Anterior cingulate cortex (tissue), 58 donors: ENCODE measurements at regions not wholly inside any gene's neighbourhood (a gene's known extent, or its start where the extent isn't known, plus 50 kb on each side); places are given as distances from the start of the nearest gene placed in this dataset.

Source experiments
- DNase-seq, 58 donors: peaks; one replicate each; lab custom pipeline; 2025; lab: John Stamatoyannopoulos, UW

DNA sequence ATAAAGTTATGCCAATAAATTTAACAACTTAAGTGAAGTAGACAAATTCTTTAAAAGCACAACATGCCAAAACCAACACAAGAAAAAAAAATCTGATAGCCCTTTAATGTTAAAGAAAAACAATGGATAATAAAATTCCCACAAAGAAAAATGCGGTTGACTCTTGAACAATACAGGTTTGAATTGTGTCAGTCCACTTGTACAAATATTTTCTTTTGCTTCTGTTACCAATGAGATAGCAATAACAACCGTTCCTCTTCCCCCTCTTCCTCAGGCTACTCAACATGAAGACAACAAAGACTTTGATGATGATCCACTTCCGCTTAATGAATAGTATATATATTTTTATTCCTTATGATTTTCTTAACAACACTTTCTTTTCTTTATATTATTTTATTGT lies 283.9 kb upstream of the MAN1A1 start:
- no peak for DNase-seq

DNA sequence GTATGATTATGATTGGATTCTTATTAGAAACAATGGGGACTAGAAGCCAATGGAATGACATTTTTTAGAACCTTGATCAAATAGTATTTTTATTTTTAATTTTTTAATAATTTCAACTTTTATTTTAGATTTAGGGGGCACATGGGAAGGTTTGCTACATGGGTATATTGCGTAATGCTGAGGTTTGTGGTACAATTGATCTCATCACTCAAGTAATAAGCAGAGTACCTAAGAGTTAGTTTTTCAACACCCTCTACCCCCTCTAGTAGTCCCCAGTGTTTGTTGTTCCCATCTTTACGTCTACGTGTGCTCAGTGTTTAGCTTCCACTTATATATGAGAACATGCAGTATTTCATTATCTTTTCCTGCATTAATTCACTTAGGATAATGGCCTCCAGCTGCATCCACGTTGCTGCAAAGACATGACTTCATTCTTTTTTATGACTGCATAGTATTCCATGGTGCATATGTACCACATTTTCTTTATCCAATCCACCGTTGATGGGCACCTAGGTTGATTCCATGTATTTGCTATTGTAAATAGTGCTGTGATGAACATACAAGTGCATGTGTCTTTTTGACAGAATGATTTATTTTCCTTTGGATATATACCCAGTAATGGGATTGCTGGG lies 281.1 kb upstream of the MAN1A1 start:
- no peak for DNase-seq

DNA sequence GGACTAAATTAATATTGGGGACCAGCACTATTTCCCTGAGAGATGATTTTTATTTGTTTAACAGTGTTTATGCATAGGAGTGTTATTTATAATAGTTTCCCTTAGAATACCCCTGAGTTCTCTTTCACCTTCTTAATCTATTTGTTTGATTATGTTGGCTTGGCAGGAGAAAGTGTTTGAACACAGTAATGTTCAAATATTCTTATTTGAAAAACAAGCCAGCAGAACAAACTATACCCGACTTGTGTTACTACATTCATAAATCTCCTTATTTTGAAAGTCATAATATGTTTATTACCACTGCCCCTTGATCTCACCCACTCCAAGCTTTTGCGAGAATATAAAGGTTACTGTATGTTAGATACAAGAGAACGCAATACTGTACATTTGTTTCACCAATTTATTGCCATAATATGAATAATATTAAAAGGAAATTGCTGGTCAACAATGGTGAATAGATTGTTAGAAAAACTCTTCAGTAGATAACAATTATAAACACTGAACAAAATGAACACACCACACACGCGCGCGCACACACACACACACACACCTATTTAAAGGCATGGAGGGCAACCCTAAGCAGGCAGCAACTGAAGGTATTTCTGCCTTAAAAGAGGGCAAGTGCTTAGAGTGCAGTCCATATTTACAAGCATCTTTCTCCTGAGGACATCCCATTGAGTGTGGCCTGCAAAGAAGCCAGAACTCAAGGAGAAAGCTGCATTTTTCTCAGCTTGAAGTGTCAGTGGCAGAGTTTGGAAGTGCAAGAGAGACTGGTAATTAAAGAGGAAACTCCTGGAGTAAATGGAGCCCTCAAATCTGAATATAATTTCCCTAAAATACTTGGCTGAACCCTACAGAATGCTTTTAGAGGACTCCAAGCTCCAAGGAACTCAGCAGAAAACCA lies 279.4 kb upstream of the MAN1A1 start:
- no peak for DNase-seq

DNA sequence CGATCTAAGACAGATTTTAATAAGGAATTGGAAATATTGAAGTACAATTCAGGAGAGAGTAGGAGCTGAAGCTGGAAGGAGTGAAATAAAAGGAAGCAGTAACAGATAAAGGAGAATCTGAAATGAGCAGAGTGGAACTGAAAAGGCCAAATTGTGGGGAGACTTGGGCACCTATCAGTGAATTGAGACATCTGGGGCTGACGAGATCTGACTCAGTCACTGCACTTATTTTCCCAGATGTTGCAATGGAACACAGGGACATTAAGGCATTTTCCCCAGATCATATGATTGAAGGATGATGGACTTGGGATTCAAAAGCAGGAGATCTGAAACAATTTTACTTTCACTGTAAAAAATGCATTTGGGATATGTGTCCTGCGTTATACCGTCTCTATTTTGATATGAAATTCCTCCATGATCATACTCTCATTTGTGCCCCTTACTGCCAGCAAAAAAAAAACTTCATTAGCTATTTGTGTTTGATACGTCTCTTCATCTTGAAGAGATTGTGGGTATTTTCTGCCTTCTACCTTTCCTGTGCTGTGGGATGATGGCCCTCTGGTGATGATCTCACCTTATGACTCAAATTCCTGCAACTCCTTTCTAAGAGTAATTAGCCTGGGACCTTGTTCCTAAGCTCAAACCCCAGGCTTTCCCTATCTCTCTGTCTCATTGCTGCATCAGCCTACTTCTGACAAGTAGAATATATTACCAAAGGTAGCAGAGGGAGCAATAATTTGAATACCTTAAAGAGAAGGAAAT lies 278.5 kb upstream of the MAN1A1 start:
- no peak for DNase-seq

DNA sequence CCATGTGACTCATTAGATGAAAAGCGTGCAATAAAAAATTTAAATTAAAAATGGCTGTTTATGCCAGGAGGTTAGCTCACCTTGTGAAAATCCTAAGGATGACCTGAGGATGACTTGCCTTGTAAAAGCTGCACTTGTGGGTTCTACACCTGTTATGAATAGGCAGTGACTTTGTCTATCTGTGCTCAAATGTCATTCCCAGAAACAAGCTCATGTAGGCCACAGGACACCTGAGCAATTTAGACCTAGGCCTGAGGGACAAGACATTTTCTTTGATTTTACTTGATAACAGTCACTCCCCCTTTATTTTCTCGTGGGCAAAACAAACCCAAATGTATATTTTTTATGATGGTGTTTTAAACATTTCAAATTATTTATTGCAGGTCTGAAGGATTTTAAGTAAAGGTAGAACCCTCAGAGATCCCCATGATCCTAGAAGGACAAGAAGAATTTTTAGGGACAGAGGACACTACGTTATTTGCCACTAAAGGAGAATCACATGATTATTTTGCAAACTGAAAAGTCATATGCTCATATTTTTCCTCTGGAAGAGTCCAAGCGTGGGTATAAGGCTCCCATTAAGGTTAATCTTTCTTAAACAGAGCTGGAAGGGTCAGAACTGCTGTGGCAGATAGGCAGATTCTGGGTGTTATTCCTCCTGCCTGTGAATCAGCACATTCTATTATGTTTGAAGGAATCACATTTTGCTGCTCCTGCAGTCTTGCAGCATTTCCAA lies 277.5 kb upstream of the MAN1A1 start:
- no peak for DNase-seq

DNA sequence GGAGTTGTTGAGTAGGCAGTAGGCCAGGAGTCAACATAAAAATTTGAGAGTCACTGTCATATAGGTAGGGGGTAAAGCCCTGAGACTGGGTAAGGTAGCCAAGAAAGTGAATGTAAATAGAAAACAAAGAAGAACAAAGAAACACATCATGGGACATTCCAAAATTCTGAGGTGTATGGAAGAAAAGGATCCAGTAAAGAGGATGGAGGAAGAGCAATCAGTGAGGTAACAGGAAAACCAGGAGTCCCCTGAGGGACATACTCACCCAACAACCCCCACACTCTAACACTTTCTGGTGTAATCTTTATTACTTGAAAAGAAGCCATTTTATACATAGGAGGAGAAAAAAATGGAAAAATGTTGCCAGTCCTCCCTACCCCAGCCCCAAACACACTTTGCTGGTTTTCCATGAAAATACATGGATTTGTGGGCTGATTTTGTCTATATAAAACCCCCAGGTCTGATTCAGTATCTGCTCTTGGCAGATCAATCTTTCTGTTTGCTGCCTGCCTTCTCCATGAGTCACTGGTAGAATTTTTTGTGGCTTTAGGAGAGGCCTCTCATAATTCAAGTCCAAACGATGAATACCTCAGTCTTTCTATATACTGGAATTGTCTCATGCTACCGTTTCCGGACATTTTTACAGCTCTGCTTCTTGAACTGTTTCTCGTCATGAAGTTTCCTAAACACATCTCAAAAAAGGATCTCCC lies 271.4 kb upstream of the MAN1A1 start:
- DNase-seq = no peak

DNA sequence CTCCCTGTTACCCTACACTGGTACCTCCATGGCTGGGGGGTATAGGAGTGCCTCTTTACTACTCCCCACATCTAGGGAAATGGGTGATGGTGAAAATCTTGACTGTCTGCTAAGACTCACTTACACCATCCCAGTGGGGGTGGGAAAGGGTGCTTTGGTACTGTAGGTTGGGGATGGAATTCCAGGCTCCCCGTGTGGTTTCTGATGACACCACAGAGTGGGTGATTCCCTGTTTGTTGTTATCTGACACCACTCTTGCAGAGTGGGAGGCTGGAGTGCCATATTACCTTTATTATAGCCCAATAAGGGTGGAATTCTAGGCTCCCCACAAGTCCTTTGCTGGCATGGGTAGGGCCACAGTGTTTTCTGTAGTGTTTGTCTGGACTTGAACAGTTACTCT lies 264.6 kb upstream of the MAN1A1 start:
- no peak for DNase-seq

DNA sequence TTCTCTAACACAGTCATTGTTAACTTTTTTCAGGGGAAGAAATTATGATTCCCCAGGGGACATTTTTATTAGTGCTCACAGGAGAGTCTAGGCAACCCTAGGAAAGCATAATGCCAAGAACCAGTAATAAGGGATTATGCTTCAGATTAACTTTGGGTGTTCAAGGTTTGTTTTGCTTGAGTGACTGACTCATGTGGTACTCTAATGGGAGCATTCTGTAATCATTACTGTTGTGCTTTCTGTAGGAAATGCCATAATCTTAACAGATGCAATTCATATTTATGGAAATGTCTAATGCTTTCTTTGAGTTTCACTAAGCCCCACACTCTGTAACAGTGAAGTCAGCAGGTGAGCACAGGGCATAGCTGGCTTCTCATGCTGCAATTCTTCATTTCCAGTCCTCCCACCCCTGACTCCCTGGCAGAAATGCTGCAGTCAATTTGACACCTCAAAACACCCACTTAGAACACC lies 263.4 kb upstream of the MAN1A1 start:
- peak in 3 of 58 donors; percentile 4 to 11 (median 9) for DNase-seq

DNA sequence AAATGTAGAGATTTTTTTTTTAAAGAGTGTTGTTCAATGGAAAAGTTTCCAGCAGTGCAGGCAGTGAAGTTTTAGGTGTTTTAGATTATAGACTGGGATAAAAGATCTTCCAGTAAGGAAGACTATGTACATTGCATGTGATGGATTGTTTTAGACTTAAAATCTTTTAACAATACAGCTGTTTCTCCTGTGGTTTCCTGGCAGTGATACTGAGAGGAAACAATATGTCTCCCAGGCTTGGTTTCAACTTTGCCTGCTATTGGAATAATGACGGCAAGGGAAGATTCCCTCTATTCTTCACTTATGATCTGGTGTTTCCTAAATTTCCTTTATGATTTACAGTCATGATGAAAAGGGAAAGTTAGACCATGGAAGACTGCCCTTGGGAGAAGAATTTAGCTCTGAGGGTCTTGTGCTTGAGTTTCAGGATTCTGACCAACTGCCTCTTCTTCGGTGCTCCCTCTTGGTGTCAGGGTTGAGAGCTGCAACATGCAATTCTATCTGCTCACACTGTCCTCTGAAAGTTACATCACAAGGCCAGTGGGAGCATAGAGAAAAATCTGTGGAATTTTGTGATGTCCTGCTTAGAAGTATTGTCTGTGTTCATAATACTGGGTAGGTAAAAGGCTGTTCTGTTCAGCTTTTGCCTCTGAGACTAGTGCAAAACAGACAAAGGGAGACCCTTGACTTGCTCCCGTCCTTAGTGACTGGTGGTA lies 262.8 kb upstream of the MAN1A1 start:
- DNase-seq = no peak

DNA sequence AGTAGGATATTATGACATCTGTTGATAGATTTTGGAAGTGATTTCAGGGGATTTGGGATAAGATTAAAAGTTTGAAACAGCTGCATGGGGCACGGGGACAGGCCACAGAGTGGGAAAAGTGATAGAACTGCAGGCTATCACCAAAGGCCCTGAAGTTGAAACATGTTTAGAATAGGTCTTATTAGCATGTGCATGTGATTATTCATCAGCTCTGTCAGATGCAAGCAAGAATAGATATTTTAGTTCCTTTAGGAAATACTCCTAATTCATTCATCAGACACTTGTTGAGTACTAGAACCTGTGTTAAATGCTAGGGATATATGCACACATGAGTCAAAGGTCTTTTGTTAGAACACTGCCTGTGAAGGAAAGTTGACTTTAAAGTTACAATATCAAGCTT lies 261.2 kb upstream of the MAN1A1 start:
- DNase-seq = no peak

DNA sequence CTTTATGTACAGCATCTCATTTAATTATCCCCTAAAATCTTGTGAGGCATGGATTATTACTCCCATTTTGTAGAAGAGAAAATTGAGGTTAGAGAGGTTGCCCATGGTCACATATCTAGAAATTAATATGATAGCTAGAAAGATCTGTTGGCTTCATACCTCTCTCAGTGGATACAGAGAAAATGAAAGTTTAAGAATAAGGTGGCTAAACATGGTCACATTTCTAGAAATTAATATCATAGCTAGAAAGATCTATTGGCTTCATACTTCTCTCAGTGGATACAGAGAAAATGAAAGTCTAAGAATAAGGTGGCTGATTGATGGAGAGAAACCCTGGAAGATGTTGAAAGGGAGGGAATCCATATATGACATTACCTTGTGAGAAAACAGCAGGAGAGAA lies 260.7 kb upstream of the MAN1A1 start:
- DNase-seq = no peak

DNA sequence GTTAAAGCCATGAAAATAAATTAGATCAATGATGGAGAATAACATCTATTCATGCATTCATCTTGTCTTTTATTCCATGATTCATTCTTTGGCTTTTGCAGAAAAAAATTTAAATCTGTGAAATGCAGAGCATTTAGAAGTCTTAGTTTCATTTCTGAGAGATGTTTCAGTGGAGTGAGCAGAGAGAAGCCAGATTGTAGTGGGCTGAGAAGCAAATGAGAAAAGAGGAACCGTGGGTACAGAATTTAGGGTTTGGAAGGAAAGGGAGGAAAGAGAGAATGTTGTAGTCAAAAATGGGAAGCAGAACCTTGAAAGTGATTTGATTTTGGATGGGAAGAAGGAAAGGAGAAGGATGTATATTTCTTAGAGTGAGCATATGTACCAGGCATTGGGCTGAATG lies 260.3 kb upstream of the MAN1A1 start:
- no peak for DNase-seq

DNA sequence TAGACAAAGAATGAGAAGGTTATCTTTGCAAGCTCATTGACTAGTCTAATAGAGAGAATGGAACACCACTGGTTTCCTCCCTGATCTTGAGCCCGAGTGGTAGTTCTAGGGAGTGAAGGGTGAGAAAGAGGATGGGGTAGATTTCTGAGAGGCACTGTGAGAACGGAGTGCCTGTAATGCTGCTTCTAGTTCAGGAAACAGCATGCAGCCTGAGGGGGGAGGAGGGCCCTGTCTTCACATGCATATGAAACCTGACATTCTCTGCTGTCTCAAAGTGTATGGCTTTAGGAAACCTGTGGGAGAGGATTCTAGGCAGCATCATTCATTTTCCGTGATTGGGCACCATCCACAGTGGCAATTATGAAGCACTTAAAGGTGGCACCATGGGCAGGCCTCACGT lies 259.4 kb upstream of the MAN1A1 start:
- no peak for DNase-seq

DNA sequence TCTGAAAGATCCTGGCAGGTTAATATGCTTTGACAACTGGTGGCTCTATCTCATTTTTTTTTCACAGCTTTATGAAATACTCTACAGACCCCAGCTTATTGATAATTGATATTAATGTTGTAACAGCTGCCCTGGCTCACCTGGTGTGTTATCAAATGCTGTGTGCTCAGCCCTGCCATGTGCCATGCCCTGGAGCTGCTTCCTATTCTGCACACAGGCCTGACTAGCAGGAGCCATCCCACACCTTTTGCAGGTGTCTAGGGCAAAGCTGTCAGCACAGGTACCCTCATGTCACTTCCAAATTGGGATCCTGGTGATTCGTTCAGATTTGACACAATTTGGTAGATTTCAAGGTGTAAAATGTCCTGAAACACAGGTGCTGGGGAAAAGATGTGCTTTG lies 254.6 kb upstream of the MAN1A1 start:
- no peak for DNase-seq

DNA sequence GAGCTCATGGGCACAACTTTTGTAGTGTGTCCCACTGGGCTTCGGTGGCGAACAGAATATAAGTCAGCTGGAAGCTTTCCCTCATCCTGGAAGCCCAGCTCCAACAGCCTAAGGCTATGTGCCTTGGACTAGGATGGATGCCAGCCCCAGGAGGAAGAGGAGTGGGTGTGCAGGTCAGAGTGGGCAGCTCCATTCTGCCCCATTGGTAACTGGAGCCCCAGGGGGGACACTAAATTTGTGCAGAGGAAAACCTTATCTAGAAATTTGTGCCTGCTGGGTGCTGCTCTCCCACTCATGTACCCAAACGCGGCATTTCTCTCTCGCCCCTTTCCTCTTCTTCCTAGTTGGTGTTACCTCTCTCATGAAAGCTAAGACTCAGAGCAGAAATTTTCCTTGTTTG lies 253.9 kb upstream of the MAN1A1 start:
- no peak for DNase-seq

DNA sequence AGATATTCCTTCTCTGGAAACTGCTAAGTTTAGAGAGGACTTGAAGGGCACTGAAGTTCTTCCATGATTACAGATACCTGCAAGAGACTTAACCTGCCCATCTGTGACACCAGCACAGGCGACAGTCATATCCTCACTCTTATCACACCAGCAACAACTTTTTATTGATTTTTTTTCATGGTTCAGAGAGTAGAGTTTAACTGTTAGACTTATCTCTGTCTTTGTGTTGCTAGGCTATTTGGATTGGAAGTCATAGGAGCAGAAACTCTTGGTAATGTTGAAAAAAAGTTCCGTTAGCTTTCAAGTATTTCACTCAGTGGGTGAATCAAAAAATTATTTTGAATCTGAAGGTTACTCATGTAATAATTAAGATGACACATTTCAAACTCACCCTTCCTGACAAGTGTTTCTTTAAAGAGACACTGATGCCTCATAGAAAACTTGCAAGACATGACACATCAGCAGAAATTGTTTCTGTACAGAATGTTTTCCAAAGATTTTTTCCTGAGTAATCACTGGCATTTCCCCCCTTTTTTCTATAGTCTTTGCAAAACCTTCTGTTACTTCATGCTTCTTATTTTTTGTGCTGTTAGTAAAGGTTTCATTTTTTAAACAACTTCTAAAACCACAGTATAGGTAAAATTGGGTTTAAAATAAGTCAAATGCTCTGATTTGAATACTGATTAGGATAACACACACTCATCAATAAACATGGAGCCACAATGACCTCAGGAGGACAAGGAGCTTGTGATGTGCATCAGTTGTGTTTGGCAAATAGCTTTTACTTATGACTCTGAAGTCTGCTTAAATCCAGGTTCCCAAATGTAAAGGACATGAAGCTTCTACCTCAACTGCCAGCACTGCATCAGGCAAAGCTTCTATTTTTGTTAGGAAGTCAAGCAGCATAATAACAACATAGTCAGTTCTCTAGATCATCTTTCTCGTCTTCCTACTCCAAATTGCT lies 252.9 kb upstream of the MAN1A1 start:
- DNase-seq = no peak

DNA sequence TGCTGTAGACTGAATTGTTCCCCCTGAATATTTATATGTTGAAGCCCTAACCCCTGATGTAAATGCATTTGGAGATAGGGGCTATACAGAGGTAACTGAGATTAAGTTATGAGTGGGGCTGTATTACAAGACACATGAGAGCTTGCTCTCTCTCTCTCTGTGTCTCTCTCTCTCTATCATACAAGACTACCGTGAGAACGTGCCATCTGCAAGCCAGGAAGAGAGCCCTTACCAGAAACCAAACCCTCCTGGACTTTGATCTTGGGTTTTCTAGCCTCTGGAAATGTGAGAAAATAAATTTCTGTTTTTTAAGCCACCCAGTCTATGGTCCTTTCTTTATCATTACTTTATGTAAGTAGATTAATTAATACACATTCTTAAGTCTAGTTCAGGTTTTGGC lies 249.3 kb upstream of the MAN1A1 start:
- DNase-seq = no peak

DNA sequence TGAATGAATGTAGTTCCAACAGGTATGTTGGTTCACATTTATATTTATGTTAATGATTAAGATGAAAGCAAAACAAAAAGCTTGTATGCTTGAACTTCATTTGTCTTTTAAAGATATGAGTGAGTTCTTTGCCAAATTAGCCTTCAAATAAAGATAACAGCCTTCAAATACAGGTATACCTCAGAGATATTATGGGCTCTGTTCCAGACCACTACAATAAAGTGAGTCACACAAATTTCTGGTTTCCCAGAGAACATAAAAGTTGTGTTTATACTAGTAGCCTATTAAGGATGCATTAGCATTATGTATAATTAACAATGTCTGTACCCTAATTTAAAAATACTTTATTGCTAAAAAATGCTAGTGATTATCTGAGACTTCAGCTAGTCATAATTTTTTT lies 245.3 kb upstream of the MAN1A1 start:
- no peak for DNase-seq
